ENCODE measurements at regions not wholly inside any gene's neighbourhood (a gene's known extent, or its start where the extent isn't known, plus 50 kb on each side); places are given as distances from the start of the nearest gene placed in this dataset.

DNA sequence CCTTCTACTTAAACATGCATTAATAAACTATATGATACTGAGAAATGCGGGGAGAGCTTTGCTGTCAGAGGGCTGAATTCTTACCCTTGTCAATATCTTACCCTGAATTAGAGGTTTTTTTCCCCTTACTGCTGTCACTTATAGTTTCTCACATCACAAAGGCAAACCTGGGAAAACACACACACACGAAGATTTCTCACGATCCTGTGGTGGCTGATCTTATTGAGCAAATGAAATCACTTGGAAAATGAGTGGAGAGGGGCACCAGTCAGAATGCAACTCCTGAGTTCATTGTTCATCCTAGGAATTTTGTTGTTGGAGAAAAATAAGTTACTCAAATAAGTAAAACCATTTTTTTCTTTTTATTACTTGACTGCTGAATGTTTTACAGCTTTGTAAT, 673.6 kb downstream of the EDEM1 start (continued):
- TF ChIP-seq, protein P1, sequence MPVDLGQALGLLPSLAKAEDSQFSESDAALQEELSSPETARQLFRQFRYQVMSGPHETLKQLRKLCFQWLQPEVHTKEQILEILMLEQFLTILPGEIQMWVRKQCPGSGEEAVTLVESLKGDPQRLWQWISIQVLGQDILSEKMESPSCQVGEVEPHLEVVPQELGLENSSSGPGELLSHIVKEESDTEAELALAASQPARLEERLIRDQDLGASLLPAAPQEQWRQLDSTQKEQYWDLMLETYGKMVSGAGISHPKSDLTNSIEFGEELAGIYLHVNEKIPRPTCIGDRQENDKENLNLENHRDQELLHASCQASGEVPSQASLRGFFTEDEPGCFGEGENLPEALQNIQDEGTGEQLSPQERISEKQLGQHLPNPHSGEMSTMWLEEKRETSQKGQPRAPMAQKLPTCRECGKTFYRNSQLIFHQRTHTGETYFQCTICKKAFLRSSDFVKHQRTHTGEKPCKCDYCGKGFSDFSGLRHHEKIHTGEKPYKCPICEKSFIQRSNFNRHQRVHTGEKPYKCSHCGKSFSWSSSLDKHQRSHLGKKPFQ (CRISPR knock-in tag; IDR thresholded peaks at IDR 0.05; ENCODE audit: insufficient replicate concordance): no peak
- TF ChIP-seq, protein P2, sequence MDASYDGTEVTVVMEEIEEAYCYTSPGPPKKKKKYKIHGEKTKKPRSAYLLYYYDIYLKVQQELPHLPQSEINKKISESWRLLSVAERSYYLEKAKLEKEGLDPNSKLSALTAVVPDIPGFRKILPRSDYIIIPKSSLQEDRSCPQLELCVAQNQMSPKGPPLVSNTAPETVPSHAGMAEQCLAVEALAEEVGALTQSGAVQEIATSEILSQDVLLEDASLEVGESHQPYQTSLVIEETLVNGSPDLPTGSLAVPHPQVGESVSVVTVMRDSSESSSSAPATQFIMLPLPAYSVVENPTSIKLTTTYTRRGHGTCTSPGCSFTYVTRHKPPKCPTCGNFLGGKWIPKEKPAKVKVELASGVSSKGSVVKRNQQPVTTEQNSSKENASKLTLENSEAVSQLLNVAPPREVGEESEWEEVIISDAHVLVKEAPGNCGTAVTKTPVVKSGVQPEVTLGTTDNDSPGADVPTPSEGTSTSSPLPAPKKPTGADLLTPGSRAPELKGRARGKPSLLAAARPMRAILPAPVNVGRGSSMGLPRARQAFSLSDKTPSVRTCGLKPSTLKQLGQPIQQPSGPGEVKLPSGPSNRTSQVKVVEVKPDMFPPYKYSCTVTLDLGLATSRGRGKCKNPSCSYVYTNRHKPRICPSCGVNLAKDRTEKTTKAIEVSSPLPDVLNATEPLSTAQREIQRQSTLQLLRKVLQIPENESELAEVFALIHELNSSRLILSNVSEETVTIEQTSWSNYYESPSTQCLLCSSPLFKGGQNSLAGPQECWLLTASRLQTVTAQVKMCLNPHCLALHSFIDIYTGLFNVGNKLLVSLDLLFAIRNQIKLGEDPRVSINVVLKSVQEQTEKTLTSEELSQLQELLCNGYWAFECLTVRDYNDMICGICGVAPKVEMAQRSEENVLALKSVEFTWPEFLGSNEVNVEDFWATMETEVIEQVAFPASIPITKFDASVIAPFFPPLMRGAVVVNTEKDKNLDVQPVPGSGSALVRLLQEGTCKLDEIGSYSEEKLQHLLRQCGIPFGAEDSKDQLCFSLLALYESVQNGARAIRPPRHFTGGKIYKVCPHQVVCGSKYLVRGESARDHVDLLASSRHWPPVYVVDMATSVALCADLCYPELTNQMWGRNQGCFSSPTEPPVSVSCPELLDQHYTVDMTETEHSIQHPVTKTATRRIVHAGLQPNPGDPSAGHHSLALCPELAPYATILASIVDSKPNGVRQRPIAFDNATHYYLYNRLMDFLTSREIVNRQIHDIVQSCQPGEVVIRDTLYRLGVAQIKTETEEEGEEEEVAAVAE (CRISPR knock-in tag; IDR thresholded peaks at IDR 0.05; ENCODE audit: borderline replicate concordance): no peak
- TF ChIP-seq ZNF850 (CRISPR knock-in tag; conservative IDR thresholded peaks at IDR 0.05): no peak
- no peak for TF ChIP-seq RXRA (CRISPR knock-in tag; IDR thresholded peaks at IDR 0.05)
- TF ChIP-seq ZNF253 (CRISPR knock-in tag; IDR thresholded peaks at IDR 0.05; ENCODE audit: borderline replicate concordance): no peak
- TF ChIP-seq ZBTB1 (CRISPR knock-in tag; IDR thresholded peaks at IDR 0.05; ENCODE audit: borderline replicate concordance): no peak

DNA sequence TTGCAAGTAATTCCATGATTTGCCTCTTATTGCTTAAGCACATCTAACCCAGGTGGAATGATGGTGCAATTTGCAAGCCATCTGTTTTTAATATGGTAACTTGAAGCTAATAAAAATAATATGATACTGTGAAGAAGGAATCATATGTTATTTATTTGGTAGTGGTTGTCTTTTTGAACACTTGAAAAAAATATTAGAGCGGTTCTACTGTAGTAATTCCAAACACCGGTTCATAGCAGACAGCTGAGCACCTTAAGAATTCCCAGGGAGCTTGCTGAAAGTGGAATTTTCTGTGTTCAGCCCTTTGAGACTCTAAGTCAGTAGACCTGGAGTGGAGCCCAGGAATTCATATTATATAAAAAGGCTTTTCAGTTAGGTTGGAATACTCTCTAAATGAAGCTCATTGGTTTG, 687.4 kb downstream of the EDEM1 start:
- 21% methylated on average over 2 of the region's 2 CpGs for WGBS (ENCODE audit: low lambda C conversion rate)
- TF ChIP-seq, protein P3, sequence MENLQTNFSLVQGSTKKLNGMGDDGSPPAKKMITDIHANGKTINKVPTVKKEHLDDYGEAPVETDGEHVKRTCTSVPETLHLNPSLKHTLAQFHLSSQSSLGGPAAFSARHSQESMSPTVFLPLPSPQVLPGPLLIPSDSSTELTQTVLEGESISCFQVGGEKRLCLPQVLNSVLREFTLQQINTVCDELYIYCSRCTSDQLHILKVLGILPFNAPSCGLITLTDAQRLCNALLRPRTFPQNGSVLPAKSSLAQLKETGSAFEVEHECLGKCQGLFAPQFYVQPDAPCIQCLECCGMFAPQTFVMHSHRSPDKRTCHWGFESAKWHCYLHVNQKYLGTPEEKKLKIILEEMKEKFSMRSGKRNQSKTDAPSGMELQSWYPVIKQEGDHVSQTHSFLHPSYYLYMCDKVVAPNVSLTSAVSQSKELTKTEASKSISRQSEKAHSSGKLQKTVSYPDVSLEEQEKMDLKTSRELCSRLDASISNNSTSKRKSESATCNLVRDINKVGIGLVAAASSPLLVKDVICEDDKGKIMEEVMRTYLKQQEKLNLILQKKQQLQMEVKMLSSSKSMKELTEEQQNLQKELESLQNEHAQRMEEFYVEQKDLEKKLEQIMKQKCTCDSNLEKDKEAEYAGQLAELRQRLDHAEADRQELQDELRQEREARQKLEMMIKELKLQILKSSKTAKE (CRISPR knock-in tag; IDR thresholded peaks at IDR 0.05; ENCODE audit: borderline replicate concordance): no peak
- TF ChIP-seq, protein P4, sequence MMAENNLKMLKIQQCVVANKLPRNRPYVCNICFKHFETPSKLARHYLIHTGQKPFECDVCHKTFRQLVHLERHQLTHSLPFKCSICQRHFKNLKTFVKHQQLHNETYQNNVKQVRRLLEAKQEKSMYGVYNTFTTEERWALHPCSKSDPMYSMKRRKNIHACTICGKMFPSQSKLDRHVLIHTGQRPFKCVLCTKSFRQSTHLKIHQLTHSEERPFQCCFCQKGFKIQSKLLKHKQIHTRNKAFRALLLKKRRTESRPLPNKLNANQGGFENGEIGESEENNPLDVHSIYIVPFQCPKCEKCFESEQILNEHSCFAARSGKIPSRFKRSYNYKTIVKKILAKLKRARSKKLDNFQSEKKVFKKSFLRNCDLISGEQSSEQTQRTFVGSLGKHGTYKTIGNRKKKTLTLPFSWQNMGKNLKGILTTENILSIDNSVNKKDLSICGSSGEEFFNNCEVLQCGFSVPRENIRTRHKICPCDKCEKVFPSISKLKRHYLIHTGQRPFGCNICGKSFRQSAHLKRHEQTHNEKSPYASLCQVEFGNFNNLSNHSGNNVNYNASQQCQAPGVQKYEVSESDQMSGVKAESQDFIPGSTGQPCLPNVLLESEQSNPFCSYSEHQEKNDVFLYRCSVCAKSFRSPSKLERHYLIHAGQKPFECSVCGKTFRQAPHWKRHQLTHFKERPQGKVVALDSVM (CRISPR knock-in tag; IDR thresholded peaks at IDR 0.05): no peak
- TF ChIP-seq, protein P5, sequence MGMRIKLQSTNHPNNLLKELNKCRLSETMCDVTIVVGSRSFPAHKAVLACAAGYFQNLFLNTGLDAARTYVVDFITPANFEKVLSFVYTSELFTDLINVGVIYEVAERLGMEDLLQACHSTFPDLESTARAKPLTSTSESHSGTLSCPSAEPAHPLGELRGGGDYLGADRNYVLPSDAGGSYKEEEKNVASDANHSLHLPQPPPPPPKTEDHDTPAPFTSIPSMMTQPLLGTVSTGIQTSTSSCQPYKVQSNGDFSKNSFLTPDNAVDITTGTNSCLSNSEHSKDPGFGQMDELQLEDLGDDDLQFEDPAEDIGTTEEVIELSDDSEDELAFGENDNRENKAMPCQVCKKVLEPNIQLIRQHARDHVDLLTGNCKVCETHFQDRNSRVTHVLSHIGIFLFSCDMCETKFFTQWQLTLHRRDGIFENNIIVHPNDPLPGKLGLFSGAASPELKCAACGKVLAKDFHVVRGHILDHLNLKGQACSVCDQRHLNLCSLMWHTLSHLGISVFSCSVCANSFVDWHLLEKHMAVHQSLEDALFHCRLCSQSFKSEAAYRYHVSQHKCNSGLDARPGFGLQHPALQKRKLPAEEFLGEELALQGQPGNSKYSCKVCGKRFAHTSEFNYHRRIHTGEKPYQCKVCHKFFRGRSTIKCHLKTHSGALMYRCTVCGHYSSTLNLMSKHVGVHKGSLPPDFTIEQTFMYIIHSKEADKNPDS (CRISPR knock-in tag; IDR thresholded peaks at IDR 0.05): no peak
- TF ChIP-seq FOXK1 (CRISPR knock-in tag; IDR thresholded peaks at IDR 0.05; ENCODE audit: borderline replicate concordance, low read depth): no peak
- TF ChIP-seq ZNF264 (CRISPR knock-in tag; IDR thresholded peaks at IDR 0.05): no peak

More for the DNA sequence above, 687.4 kb downstream of the EDEM1 start:
- Histone ChIP-seq H3K9ac (ENCODE audit: insufficient read depth, low read depth, low read length) (no peak overlapping the region), H3K4me3 (replicated peaks in 1 of 3; ENCODE audit: insufficient read depth in 1 of 3, low read depth in 2 of 3, low read length in 3 of 3) (no peak overlapping the region), H2AFZ (ENCODE audit: low read length) (no peak overlapping the region), H3K4me2 (ENCODE audit: low read depth, low read length) (no peak overlapping the region), H3K27me3 (ENCODE audit: control insufficient read depth in 1 of 2, insufficient read depth in 2 of 2, low read length in 2 of 2) (no peaks in the 10 kb centered on the region), H3K27ac (ENCODE audit: extremely low read length, insufficient read depth, low read length) (no peak overlapping the region), H3K9me3 (ENCODE audit: low read length) (peaks cover 56% of the 10 kb centered on the region), H4K20me1 (ENCODE audit: insufficient read depth, low read length) (no peaks in the 10 kb centered on the region), H3K4me1 (ENCODE audit: insufficient read depth, low read length) (no peaks in the 10 kb centered on the region), H3K36me3 (replicated peaks in 1 of 2; ENCODE audit: control insufficient read depth in 1 of 2, insufficient read depth in 2 of 2, low read length in 2 of 2) (no peaks in the 10 kb centered on the region), H3K79me2 (ENCODE audit: insufficient read depth, low read length) (no peaks in the 10 kb centered on the region)
- BruUV-seq (replicated peaks): no TSS peak
- ATAC-seq (no peak), DNase-seq (ENCODE audit: low spot score) (no peak), FAIRE-seq (no peak)
- intact Hi-C loops (cut with micrococcal nuclease; ENCODE audit: unreplicated experiment) (no loop called here), in situ Hi-C loops (cut with HindIII; ENCODE audit: extremely low pct_ligation_motif_present, low pct_unique_long_range_greater_than_20kb) (no loop called here)
- CTCF ChIA-PET (ENCODE audit: low intra/inter-chr PET ratio, low total read pairs): no interaction called here
- POLR2A ChIA-PET: no interaction called here
